ENCODE measurements at regions not wholly inside any gene's neighbourhood (a gene's known extent, or its start where the extent isn't known, plus 50 kb on each side); places are given as distances from the start of the nearest gene placed in this dataset.

- TF ChIP-seq CTCF (IDR thresholded peaks at IDR 0.05): no peak
- TF ChIP-seq ZFX (IDR thresholded peaks at IDR 0.05; ENCODE audit: borderline replicate concordance): no peak
These were observed 58.3 kb upstream of the CD99 start for GRCh38 chrX:2632533-2633504.
